ENCODE measurements at regions not wholly inside any gene's neighbourhood (a gene's known extent, or its start where the extent isn't known, plus 50 kb on each side); places are given as distances from the start of the nearest gene placed in this dataset.

GRCh38 chr9:115625954-115626353, 508.0 kb upstream of the TNC start:
- no peak for DNase-seq

GRCh38 chr9:115627511-115627910, 509.6 kb upstream of the TNC start:
- DNase-seq, result no peak

GRCh38 chr9:115628426-115628825, 510.5 kb upstream of the TNC start:
- no peak for DNase-seq

- no peak for DNase-seq
Measured at GRCh38 chr9:115629879-115630840, 512.2 kb upstream of the TNC start.

- no peak for DNase-seq
Measured at GRCh38 chr9:115632391-115632790, 514.4 kb upstream of the TNC start.

- no peak for DNase-seq
Measured at GRCh38 chr9:115633104-115633503, 515.1 kb upstream of the TNC start.

- DNase-seq, result no peak
Measured at GRCh38 chr9:115635680-115636383, 517.8 kb upstream of the PAPPA start.

GRCh38 chr9:115636596-115636995, 517.0 kb upstream of the PAPPA start:
- DNase-seq, result no peak

- DNase-seq, result no peak
Measured at GRCh38 chr9:115637661-115638060, 515.9 kb upstream of the PAPPA start.

- DNase-seq, result no peak
Measured at GRCh38 chr9:115640887-115641286, 512.7 kb upstream of the PAPPA start.

GRCh38 chr9:115642285-115642684, 511.3 kb upstream of the PAPPA start:
- no peak for DNase-seq

GRCh38 chr9:115643948-115644727, 509.5 kb upstream of the PAPPA start:
- no peak for DNase-seq

- DNase-seq, result no peak
Measured at GRCh38 chr9:115649991-115650472, 503.6 kb upstream of the PAPPA start.

- no peak for DNase-seq
Measured at GRCh38 chr9:115650768-115651167, 502.8 kb upstream of the PAPPA start.

- no peak for DNase-seq
Measured at GRCh38 chr9:115651461-115651860, 502.1 kb upstream of the PAPPA start.

- no peak for DNase-seq
Measured at GRCh38 chr9:115653171-115653606, 500.4 kb upstream of the PAPPA start.

- no peak for DNase-seq
Measured at GRCh38 chr9:115657695-115658094, 495.9 kb upstream of the PAPPA start.

- no peak for DNase-seq
Measured at GRCh38 chr9:115665519-115665918, 488.1 kb upstream of the PAPPA start.

GRCh38 chr9:115668521-115668920, 485.1 kb upstream of the PAPPA start:
- DNase-seq, result no peak

GRCh38 chr9:115671236-115671962, 482.2 kb upstream of the PAPPA start:
- no peak for DNase-seq

- no peak for DNase-seq
Measured at GRCh38 chr9:115671963-115672305, 481.7 kb upstream of the PAPPA start.

All from COR-L47 (cell line).